Astrocyte (in vitro differentiated cells and primary cell): ENCODE measurements at regions not wholly inside any gene's neighbourhood (a gene's known extent, or its start where the extent isn't known, plus 50 kb on each side); places are given as distances from the start of the nearest gene placed in this dataset.

Experiments used
- DNase-seq: peaks from one replicate; pipeline ENCODE4 v3.0.0-alpha.2; 2010; ENCODE audit warnings: low read depth
- FAIRE-seq: peaks from 2 replicates; lab custom pipeline; 2011; peaks lifted over from hg19 to GRCh38; lab: Jason Lieb, UNC
- H2AFZ ChIP-seq: 2 replicates; pipeline ENCODE4 v1.6.0; 2012; ENCODE audit warnings: low read depth, low read length, inconsistent platforms
- H3K27ac ChIP-seq: 2 replicates; pipeline ENCODE4 v1.5.1; 2011; ENCODE audit warnings: low read depth, low read length, inconsistent platforms
- H3K27me3 ChIP-seq: 2 replicates; pipeline ENCODE4 v1.6.0; 2011; ENCODE audit warnings: low read length, inconsistent platforms; ENCODE audit not compliant: insufficient read depth
- H3K36me3 ChIP-seq: 2 replicates; pipeline ENCODE4 v1.5.1; 2011; ENCODE audit warnings: low read length, inconsistent platforms; ENCODE audit not compliant: insufficient read depth
- H3K4me1 ChIP-seq: 2 replicates; pipeline ENCODE4 v1.5.1; 2011; ENCODE audit warnings: low read length, inconsistent platforms; ENCODE audit not compliant: insufficient read depth
- H3K4me2 ChIP-seq: 2 replicates; pipeline ENCODE4 v1.6.0; 2012; ENCODE audit warnings: low read length, inconsistent platforms
- H3K4me3 ChIP-seq: 2 replicates; pipeline ENCODE4 v1.5.1; 2011; ENCODE audit warnings: low read depth, mild to moderate bottlenecking, low read length, inconsistent platforms; ENCODE audit not compliant: insufficient read depth
- H3K79me2 ChIP-seq: 2 replicates; pipeline ENCODE4 v1.6.0; 2012; ENCODE audit warnings: mild to moderate bottlenecking, low read length, inconsistent platforms; ENCODE audit not compliant: insufficient read depth
- H3K9ac ChIP-seq: 2 replicates; pipeline ENCODE4 v1.6.0; 2012; ENCODE audit warnings: mild to moderate bottlenecking, low read length, inconsistent platforms
- H3K9me3 ChIP-seq: 2 replicates; pipeline ENCODE4 v1.5.1; 2012; ENCODE audit warnings: low read depth, mild to moderate bottlenecking, low read length, inconsistent platforms; ENCODE audit not compliant: insufficient read depth
- H4K20me1 ChIP-seq: 2 replicates; pipeline ENCODE4 v1.6.0; 2012; ENCODE audit warnings: low read length, inconsistent platforms; ENCODE audit not compliant: insufficient read depth
- H3K27ac Mint-ChIP-seq: one replicate; pipeline ENCODE4 v1.8.0; 2021; ENCODE audit warnings: mild to moderate bottlenecking, mixed read lengths; ENCODE audit not compliant: unreplicated experiment
- H3K27me3 Mint-ChIP-seq: one replicate; pipeline ENCODE4 v1.8.0; 2021; ENCODE audit warnings: low read depth, mixed read lengths; ENCODE audit not compliant: unreplicated experiment
- H3K36me3 Mint-ChIP-seq: one replicate; pipeline ENCODE4 v1.8.0; 2021; ENCODE audit warnings: low read depth, mixed read lengths; ENCODE audit not compliant: unreplicated experiment
- H3K4me1 Mint-ChIP-seq: one replicate; pipeline ENCODE4 v1.8.0; 2021; ENCODE audit warnings: low read depth, mixed read lengths; ENCODE audit not compliant: unreplicated experiment
- H3K4me3 Mint-ChIP-seq: one replicate; pipeline ENCODE4 v1.8.0; 2021; ENCODE audit warnings: mild to moderate bottlenecking, moderate library complexity, mixed read lengths; ENCODE audit not compliant: unreplicated experiment
- H3K9me3 Mint-ChIP-seq: one replicate; pipeline ENCODE4 v1.8.0; 2021; ENCODE audit warnings: mild to moderate bottlenecking, mixed read lengths; ENCODE audit not compliant: unreplicated experiment
- CTCF ChIP-seq: IDR thresholded peaks from 2 replicates; pipeline ENCODE4 v1.5.1; 2011; ENCODE audit warnings: low read depth, mild to moderate bottlenecking, inconsistent platforms, low read length, moderate library complexity; ENCODE audit not compliant: insufficient read depth
- EZH2 ChIP-seq: IDR thresholded peaks from 2 replicates; pipeline ENCODE4 v1.6.1; 2012; ENCODE audit warnings: mild to moderate bottlenecking, low read length, inconsistent platforms; ENCODE audit not compliant: insufficient read depth

- H3K9me3 ChIP-seq: no peaks in the 10 kb centered on the region
- DNase-seq (no peak), FAIRE-seq (no peak)
- no peak overlapping the region for H3K27ac ChIP-seq
- no peak overlapping the region for H3K27ac Mint-ChIP-seq
- H3K36me3 Mint-ChIP-seq: no peaks in the 10 kb centered on the region
- no peak overlapping the region for H3K9ac ChIP-seq
- peaks cover 5% of the 10 kb centered on the region for H3K4me1 Mint-ChIP-seq
- H4K20me1 ChIP-seq: no peaks in the 10 kb centered on the region
- peaks cover 2% of the 10 kb centered on the region for H3K9me3 Mint-ChIP-seq
- H3K27me3 Mint-ChIP-seq: no peaks in the 10 kb centered on the region
- no peak overlapping the region for H3K4me3 ChIP-seq
- H3K4me1 ChIP-seq: no peaks in the 10 kb centered on the region
- no peaks in the 10 kb centered on the region for H3K27me3 ChIP-seq
- no peaks in the 10 kb centered on the region for H3K36me3 ChIP-seq
- H3K4me2 ChIP-seq: no peak overlapping the region
- H3K4me3 Mint-ChIP-seq: no peak overlapping the region
- no peak overlapping the region for H2AFZ ChIP-seq
- no peak for TF ChIP-seq CTCF
- no peak for TF ChIP-seq EZH2
- H3K79me2 ChIP-seq: no peaks in the 10 kb centered on the region
Observed at GRCh38 chrY:16959071-16959470, 920.9 kb downstream of the CDY2B start.

DNA sequence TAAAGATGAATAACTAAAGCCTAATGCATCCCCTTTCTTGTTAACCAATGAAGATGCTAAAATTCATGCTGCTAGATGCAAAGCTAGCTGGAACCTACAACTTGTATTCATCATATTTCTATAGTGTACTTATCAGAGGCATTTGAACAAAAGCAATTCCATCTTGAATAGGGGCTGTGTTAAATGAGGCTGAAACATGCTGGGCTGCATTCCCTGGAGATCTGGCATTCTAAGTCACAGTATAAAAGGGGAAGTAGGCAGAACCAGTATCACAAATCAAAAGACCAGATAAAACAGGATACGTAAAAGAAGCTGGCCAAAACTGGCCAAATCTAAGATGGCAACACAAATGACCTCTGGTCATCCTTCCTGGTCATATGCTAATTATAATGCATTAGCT lies 932.8 kb downstream of the CDY2B start:
- Mint-ChIP-seq H3K36me3 (no peaks in the 10 kb centered on the region), H3K27me3 (no peaks in the 10 kb centered on the region), H3K4me3 (no peak overlapping the region), H3K9me3 (no peaks in the 10 kb centered on the region), H3K27ac (no peak overlapping the region), H3K4me1 (no peaks in the 10 kb centered on the region)
- no peaks in the 10 kb centered on the region for H3K79me2 ChIP-seq
- H3K4me1 ChIP-seq: no peaks in the 10 kb centered on the region
- FAIRE-seq (no peak), DNase-seq (no peak)
- no peak overlapping the region for H3K9ac ChIP-seq
- no peak overlapping the region for H3K4me2 ChIP-seq
- H3K27me3 ChIP-seq: no peaks in the 10 kb centered on the region
- no peak overlapping the region for H3K4me3 ChIP-seq
- H3K27ac ChIP-seq: no peak overlapping the region
- TF ChIP-seq EZH2 (no peak), CTCF (no peak)
- H3K9me3 ChIP-seq: no peaks in the 10 kb centered on the region
- no peaks in the 10 kb centered on the region for H4K20me1 ChIP-seq
- H3K36me3 ChIP-seq: no peaks in the 10 kb centered on the region
- H2AFZ ChIP-seq: no peak overlapping the region
